HG03135 (cell line): ENCODE measurements at regions not wholly inside any gene's neighbourhood (a gene's known extent, or its start where the extent isn't known, plus 50 kb on each side); places are given as distances from the start of the nearest gene placed in this dataset.

Experiments used
- ATAC-seq: cut with Tn5 transposase; IDR thresholded peaks from one replicate; pipeline ENCODE4 v1.9.1; 2021; ENCODE audit warnings: mild to moderate bottlenecking, moderate library complexity; ENCODE audit not compliant: unreplicated experiment

DNA sequence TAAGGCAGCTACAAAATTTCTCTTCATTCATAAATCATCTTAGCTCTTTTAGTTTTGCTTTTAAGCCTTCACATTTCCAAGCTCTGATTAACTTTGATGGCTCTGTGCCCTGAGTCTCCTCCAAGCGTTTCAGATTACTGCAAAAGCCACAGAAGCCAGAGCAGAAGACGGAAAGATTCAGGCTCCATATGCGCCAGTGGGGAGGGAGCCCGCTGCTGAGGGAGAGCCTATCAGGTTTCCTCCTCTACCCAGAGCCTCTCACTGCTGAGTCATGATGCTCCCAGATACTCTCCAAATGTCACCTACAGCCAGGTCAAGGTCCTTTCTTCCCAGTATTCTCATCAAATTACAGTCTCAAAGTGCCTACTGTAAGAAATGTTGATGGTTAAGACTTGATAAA lies 193.6 kb downstream of the RAP2A start:
- ATAC-seq: no peak

DNA sequence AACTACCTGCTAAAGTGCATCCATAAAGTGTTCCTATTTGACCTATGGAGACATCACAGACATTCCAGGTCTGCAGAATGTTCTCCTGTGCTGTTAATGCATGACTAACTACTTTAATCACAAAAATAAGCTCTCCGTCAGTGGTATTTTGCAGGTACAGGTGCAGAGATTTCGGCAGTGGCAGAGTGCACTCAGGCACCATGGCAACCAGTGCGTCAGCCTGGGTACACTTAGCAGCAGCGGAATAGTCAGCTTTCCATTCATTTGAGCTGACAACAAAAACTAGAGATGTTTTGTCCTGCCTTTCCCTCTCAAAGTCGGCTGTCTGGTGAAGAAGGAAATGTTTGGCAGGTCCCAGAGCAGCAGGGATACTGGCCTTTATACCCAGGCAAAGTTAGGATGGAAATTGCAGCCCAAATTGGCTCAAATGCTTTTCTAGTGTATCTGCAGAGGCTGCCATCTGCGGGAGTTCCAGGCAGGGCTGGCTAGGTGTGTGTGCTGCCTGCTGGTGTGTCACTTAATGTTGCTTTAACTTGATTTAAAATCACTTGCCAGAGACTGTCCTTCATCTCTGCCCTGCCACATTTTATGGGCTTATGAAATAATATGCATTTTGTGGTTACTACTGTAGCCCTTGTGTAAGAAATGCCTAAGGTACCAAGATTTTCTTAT lies 195.8 kb downstream of the RAP2A start:
- no peak for ATAC-seq

GRCh38 chr13:97630725-97631124 lies 196.8 kb downstream of the RAP2A start:
- ATAC-seq: no peak

- no peak for ATAC-seq
These were observed 197.2 kb downstream of the RAP2A start for GRCh38 chr13:97631158-97631557.

DNA sequence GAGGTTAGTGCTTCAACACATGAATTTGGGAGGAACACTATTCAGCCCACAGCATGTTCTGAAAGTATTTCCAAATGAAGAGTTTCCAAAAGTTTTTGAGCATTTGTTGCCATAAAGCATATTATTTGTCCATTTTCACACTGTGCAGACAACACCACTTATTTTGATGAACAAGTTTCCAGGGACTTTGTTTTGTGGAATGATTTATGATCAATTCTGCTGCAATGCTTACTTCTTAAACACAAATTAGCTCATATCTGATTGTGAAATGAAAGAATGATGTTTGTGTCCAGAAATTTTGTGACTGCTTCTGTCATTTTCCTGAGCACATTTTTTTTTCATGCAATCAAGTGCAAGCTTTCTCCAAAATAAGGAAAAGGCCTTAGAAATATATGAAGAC lies 205.3 kb downstream of the RAP2A start:
- no peak for ATAC-seq

GRCh38 chr13:97640268-97640667 lies 206.3 kb downstream of the RAP2A start:
- no peak for ATAC-seq

- no peak for ATAC-seq
These were observed 214.4 kb downstream of the RAP2A start for GRCh38 chr13:97648171-97648880.

- ATAC-seq: no peak
These were observed 214.9 kb downstream of the RAP2A start for GRCh38 chr13:97648881-97649224.

DNA sequence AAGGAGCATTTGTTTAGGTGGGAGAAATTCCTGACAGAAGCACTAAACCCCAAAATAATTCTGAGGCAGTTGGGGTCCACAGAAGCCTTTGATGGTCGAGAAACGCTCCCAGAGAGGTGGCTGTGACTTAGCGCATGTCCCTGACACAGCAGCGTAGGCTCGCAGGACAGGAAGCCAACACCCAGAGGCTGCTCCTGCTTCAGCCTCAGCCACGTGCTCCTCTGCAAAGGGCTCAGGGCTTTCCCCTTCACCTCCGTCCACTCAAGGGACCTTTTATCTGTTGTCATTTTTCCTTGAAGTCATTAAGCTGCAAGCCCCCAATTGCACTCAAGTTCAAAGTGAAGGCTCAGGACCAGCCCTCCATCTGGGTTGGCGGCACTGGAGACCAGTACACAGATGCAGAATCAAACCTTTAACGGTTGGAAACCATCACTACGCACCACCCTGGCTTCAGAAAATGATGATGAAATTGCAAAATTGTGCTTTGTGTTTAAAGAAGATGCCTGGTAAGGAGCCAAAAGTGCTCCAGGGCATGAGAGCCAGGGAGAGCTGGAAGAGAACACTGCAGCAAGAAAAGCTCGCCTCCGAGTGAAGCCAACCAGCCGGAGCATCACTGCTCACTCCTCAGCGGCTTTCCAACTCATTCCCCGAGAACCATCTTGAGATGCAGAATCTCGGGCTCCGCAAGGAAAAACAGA lies 219.6 kb downstream of the RAP2A start:
- ATAC-seq: no peak

DNA sequence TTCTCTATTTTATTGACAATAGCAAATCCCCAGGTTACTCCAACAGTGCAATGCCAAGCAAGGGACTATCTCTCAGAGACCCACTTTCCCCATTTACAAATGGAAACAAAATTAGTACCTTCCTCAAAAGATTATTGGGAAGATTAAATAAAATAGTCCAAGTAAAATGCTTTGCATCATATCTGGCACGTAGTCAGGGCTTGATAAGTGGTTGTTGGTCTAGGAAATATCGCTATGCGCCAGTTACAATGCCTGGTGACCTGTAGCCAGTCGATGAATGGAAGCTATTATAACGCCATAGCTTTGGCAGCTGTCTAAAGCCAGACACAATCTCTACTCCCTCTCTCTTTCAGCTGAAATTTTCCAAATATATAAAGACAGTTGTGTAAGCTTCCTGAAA lies 220.3 kb downstream of the RAP2A start:
- ATAC-seq: no peak

- ATAC-seq: no peak
These were observed 224.6 kb downstream of the RAP2A start for GRCh38 chr13:97658556-97658955.

DNA sequence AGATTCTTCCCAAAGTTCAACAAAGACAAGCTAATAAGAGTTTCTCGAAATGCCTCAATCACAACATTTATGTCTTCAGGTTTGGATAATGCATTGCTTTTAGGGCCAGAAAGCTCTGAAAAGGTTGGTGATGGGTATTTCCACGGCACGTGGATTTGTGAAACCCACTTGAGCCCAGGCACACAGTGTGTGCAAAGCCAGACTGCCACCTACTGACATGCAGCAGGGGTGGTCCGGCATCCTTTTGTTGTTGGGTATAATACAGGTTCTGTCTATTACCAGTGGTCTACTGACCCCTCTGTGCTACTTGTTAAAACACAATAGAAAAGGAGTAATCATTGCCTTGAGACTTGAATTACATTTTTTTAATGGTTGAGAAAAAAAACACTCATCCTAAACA lies 225.6 kb downstream of the RAP2A start:
- ATAC-seq: no peak

DNA sequence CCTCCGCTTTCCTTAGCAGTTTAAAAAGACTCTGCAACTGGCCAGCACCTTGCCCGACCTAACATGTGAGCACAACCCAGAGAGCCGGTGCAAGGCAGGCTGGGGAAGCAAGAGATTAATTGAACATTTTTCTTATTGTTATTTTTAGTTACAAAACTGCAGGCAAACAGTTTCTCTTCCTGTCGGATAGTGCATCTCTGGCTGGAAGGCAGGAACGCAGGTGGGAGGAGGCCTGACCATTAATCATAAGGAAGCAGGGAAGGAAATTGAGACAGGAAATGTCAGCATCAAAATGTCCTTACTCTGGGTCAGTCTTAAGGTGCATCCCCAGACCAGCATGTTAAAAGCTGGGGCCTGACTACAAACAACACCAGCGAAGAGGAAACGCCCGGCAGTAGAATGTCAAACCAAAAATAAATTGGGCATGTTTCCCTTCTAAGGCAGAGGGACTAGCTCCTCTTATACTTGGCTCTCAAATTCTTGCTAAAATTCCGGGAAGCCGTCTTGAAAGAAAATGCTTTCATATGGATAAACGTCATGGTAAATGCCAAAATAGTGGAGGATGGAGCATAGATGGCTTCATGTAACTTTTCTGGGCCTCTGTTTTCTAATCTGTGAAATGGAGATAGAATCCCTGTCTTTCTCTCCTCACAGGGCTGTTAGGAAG lies 226.8 kb downstream of the RAP2A start:
- ATAC-seq: no peak

DNA sequence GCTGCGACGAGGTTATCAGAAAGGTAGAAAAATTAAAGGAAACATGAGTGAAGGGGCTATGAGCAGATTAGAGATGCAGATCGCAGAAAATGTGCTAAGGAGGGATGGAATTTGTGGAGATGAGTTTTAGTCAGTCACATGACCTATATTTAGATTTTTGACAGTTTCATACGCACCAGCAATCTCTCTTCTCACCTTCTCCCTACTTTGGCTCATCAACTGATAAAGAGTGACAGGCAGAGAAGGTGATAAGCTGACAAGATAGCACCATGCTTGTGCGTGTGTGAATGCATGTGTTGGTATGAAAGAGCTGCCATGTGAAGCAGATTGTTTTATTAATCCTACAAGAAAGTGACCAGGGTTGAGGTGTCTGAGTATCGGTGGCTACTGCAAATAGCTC lies 252.6 kb downstream of the RAP2A start:
- ATAC-seq: no peak

DNA sequence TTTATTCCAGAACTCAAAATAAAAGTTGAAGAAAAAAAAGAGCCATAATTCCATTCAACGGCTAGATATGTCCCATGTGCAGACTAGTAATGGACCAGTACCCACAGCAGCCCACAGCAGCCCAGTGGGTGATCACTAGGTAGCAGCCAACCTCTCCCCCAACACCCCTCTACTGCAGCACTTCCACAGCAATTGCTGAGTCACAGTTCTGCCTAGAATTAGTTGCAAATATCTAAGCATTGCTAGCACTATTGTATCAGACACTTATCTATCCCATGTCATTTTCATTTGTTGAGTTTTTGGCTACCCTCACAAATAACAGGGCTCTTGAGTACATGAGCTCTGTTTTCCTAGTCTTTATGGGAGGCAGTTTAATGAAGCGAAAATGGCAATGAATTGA lies 258.7 kb downstream of the RAP2A start:
- ATAC-seq: no peak

DNA sequence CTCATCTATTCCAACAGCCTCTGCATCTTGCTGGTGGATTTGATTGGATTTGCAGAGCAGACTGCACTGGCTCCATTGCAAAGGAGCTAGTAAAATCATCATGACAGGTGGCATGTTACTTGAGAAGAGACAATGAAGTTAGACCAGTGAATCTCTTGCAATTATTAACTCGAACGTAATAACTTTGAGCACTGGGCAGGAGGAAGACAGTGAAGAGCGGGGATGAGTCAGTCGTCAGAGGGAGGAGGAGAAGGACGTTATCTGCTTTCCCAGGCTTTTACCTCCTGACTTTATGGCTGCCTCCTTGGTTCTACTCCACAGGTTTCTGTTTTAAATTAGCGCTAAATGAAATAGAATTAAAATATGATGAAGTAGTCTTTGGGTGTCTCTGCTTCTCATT lies 257.8 kb upstream of the IPO5 start:
- no peak for ATAC-seq

GRCh38 chr13:97696921-97697320 lies 256.6 kb upstream of the IPO5 start:
- no peak for ATAC-seq

DNA sequence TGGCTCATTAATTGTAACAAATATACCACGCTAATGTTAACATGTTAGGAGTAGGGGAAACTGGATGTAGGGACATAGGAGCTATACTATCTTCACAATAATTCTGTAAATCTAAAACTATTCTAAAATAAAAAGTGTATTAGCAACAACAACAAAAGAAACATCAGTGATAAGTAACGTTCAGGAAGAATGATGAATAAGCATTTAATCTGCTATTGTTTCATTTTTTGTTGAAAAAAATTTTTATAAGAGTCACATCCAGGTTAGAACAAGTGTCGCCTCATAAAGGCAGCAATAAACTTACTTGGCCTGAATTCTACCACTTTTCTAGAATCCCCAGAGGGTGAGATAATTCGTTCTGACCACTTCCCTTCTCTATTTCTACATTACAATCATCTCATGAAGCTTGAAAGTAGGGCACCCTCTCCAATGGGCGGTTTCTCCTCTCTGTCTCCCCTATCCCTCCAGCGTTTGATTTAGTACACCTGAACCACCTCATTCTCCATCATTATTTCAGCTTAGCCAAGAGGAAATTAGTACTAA lies 253.1 kb upstream of the IPO5 start:
- no peak for ATAC-seq

DNA sequence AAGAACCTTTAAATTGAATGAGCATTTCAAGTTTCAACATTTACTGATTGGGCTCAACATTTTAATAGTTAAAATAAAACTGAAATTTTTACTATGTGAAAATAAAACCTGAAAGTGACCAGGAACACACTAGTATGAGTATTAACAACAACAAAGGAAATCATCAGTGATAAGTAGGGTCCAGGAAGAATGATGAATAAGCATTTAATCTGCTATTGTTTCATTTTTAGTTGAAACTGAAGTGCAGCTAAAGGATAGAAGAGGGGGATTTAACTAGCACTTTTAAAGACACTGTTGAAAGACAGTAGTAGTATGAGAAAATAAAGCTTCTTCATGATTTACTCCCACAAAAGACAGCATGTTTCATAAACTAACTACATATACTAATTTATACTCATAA lies 250.9 kb upstream of the IPO5 start:
- ATAC-seq: no peak

DNA sequence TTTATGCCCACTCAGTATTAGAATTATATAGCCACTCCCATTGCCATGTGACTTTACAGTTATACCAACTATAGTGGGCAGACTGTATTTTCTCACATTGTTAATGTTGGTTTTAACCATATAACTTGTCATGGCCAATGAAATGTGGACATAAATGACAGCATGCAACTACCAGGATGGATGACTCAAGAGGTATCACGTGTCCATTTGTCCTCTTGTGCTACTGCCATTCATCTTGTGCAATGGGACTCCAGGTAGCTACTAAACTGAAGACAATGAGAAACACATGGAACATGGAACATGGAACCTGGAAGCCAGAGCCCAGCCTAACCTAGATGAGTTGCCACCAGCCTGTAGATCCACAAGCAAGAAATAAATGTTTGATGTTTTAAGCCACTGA lies 242.7 kb upstream of the IPO5 start:
- no peak for ATAC-seq

DNA sequence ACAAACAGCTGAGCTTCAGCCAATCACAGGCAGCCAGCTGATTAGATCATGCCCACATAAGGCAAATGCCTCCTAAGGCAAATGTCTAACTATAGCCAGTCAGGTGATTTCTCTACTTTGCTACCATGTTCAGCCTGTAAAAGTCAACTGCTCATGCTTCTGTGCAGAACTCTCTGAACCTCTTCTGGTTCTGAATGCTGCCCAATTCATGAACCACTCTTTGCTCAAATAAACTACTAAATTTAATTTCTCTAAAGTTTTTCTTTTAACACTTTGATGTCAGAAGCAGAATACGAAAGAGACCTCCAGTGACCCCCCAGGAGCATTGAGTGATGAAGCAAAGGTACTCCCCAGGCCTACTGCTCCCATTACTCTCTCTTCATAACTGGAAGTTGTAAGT lies 240.7 kb upstream of the IPO5 start:
- ATAC-seq: no peak

GRCh38 chr13:97715763-97716162 lies 237.7 kb upstream of the IPO5 start:
- ATAC-seq: no peak
